Loucy (cell line): ENCODE measurements at regions not wholly inside any gene's neighbourhood (a gene's known extent, or its start where the extent isn't known, plus 50 kb on each side); places are given as distances from the start of the nearest gene placed in this dataset.
"Not testable (repeated sequence)": the region's sequence is repeated elsewhere in the genome, so short reads cannot be mapped to it uniquely, and the experiment has no call there.

Experiments used
- H2AFZ ChIP-seq: fragments of 200-600 bp; sonication (generic); 2 replicates; pipeline ENCODE4 v1.6.0; 2016; ENCODE audit warnings: antibody characterized with exemption, mild to moderate bottlenecking, low read length, moderate library complexity
- H3F3A ChIP-seq: fragments of 200-600 bp; 2 replicates; pipeline ENCODE4 v1.6.0; 2016; ENCODE audit warnings: antibody characterized with exemption, low read depth, mild to moderate bottlenecking
- H3K27me3 ChIP-seq: fragments of 200-600 bp; sonication (generic); 2 replicates; pipeline ENCODE4 v1.6.1; 2014; ENCODE audit warnings: low read length, mild to moderate bottlenecking; ENCODE audit not compliant: insufficient read depth, poor library complexity, severe bottlenecking
- H3K36me3 ChIP-seq: fragments of 200-600 bp; sonication (generic); 2 replicates; pipeline ENCODE4 v1.6.1; 2016; ENCODE audit warnings: low read length; ENCODE audit not compliant: insufficient read depth
- H3K4me1 ChIP-seq: fragments of 200-600 bp; sonication (generic); 2 replicates; pipeline ENCODE4 v1.5.1; 2014; ENCODE audit warnings: low read length, mild to moderate bottlenecking; ENCODE audit not compliant: insufficient read depth, poor library complexity, severe bottlenecking
- H3K4me2 ChIP-seq: fragments of 200-600 bp; sonication (generic); 2 replicates; pipeline ENCODE4 v1.6.0; 2014; ENCODE audit warnings: antibody characterized with exemption, low read length, low read depth, mild to moderate bottlenecking; ENCODE audit not compliant: poor library complexity, severe bottlenecking
- H3K4me3 ChIP-seq: fragments of 200-600 bp; sonication (generic); 2 replicates; pipeline ENCODE4 v1.5.1; 2014; ENCODE audit warnings: low read length, mild to moderate bottlenecking, mixed read lengths; ENCODE audit not compliant: poor library complexity, severe bottlenecking
- H3K79me2 ChIP-seq: fragments of 200-600 bp; sonication (generic); 2 replicates; pipeline ENCODE4 v1.6.1; 2014; ENCODE audit warnings: low read length; ENCODE audit not compliant: insufficient read depth
- H3K9ac ChIP-seq: fragments of 200-600 bp; sonication (generic); 2 replicates; pipeline ENCODE4 v1.6.0; 2014; ENCODE audit warnings: mild to moderate bottlenecking, low read depth, low read length, moderate library complexity; ENCODE audit not compliant: poor library complexity, severe bottlenecking
- H3K9me2 ChIP-seq: fragments of 200-600 bp; sonication (generic); replicated peaks from 2 replicates; pipeline ENCODE4 v1.6.1; 2016; ENCODE audit warnings: low read depth, low read length, mixed read lengths
- H3K9me3 ChIP-seq: fragments of 200-600 bp; sonication (generic); 2 replicates; pipeline ENCODE4 v1.6.1; 2014; ENCODE audit warnings: mild to moderate bottlenecking, antibody characterized with exemption, low read length, low read depth; ENCODE audit not compliant: insufficient read depth
- H4K20me1 ChIP-seq: fragments of 200-600 bp; sonication (generic); 2 replicates; pipeline ENCODE4 v1.6.0; 2014; ENCODE audit warnings: antibody characterized with exemption, low read length, mild to moderate bottlenecking; ENCODE audit not compliant: insufficient read depth, poor library complexity, severe bottlenecking
- EZH2phosphoT487 ChIP-seq: fragments of 200-600 bp; IDR thresholded peaks from 2 replicates; pipeline ENCODE4 v1.6.1; 2018; ENCODE audit warnings: antibody characterized with exemption, mild to moderate bottlenecking, moderate library complexity, borderline replicate concordance
- TF ChIP-seq, protein P1 (sequence below): fragments of 200-600 bp; sonication (generic); conservative IDR thresholded peaks from 2 replicates; pipeline ENCODE4 v1.5.1; 2014; ENCODE audit warnings: mild to moderate bottlenecking, antibody characterized with exemption, low read length

DNA sequence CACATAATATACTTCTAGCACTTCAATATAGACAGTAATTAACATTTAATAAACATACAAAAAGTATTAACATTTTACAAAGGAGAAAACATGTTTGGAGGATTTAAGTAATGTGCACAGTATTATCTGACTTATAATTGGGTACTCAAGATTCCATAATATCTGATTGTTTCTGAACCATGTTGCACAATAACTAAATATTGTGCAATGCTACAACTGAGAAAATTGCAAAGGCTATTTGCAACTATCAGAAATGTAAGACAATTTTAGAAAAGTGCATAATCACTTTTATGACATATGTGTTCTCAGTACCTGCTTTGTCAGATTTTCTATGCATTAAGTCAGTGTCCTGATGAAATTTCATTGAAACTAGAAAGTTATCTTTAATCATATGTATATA, 934.6 kb downstream of the SOCS6 start:
- Histone ChIP-seq H3K27me3 (no peaks in the 10 kb centered on the region), H3K9me2 (no peaks in the 10 kb centered on the region), H3K36me3 (no peaks in the 10 kb centered on the region), H2AFZ (no peak overlapping the region), H3F3A (no peaks in the 10 kb centered on the region), H4K20me1 (no peaks in the 10 kb centered on the region), H3K4me1 (no peaks in the 10 kb centered on the region), H3K4me3 (no peak overlapping the region), H3K4me2 (no peak overlapping the region), H3K9ac (no peak overlapping the region), H3K79me2 (no peaks in the 10 kb centered on the region), H3K9me3 (no peaks in the 10 kb centered on the region)
- TF ChIP-seq, protein P1, sequence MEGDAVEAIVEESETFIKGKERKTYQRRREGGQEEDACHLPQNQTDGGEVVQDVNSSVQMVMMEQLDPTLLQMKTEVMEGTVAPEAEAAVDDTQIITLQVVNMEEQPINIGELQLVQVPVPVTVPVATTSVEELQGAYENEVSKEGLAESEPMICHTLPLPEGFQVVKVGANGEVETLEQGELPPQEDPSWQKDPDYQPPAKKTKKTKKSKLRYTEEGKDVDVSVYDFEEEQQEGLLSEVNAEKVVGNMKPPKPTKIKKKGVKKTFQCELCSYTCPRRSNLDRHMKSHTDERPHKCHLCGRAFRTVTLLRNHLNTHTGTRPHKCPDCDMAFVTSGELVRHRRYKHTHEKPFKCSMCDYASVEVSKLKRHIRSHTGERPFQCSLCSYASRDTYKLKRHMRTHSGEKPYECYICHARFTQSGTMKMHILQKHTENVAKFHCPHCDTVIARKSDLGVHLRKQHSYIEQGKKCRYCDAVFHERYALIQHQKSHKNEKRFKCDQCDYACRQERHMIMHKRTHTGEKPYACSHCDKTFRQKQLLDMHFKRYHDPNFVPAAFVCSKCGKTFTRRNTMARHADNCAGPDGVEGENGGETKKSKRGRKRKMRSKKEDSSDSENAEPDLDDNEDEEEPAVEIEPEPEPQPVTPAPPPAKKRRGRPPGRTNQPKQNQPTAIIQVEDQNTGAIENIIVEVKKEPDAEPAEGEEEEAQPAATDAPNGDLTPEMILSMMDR, result no peak
- no peak for TF ChIP-seq EZH2phosphoT487

DNA sequence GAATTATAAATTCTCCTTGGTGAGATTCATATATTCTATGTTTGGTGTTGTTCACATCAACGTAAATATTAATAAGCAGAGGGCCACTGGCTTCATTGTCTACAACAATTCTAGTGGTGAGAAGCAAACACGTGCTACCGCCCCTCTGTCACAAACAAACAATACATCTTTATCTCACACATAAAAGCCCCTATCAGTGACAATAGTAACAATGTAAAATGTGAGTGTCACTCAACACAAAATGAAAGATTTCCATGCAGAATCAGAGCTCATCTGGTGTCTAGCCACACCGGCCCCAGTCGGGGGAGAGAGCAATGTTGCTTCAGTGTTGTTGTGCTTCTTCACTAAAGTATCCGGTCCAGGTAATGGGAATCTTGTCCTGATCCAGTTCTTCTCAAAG, 932.6 kb downstream of the SOCS6 start:
- no peak overlapping the region for H2AFZ ChIP-seq
- H3K36me3 ChIP-seq, result no peaks in the 10 kb centered on the region
- no peaks in the 10 kb centered on the region for H3F3A ChIP-seq
- TF ChIP-seq, protein P1, result no peak
- no peak for TF ChIP-seq EZH2phosphoT487
- no peak overlapping the region for H3K4me3 ChIP-seq
- H3K9me2 ChIP-seq, result no peaks in the 10 kb centered on the region
- no peaks in the 10 kb centered on the region for H3K79me2 ChIP-seq
- no peak overlapping the region for H3K4me2 ChIP-seq
- H3K9me3 ChIP-seq, result no peaks in the 10 kb centered on the region
- no peaks in the 10 kb centered on the region for H3K4me1 ChIP-seq
- H3K9ac ChIP-seq, result no peak overlapping the region
- H3K27me3 ChIP-seq, result no peaks in the 10 kb centered on the region
- no peaks in the 10 kb centered on the region for H4K20me1 ChIP-seq

- H3K9me2 ChIP-seq, H2AFZ ChIP-seq, H3K36me3 ChIP-seq, H3K4me3 ChIP-seq, H3F3A ChIP-seq, H4K20me1 ChIP-seq, H3K79me2 ChIP-seq, H3K4me2 ChIP-seq, H3K27me3 ChIP-seq, H3K4me1 ChIP-seq, H3K9ac ChIP-seq, H3K9me3 ChIP-seq: not testable (repeated sequence)
These were observed 923.9 kb downstream of the SOCS6 start for GRCh38 chr18:71212739-71213138.

DNA sequence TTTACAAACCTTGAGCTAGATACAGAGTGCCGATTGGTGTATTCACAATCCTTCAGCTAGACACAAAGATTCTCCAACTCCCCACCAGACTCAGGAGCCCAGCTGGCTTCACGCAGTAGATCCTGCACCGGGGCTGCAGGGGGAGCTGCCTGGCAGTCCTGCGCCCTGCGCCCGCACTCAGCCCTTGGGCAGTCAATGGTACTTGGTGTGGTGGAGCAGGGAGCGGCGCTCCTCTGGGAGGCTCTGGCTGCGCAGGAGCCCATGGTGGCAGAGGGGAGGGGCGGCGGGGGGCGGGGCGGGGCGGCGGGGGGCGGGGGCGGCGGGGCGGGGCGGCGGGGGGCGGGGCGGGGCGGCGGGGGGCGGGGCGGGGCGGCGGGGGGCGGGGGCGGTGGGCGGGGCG, 923.4 kb downstream of the SOCS6 start:
- no peaks in the 10 kb centered on the region for H4K20me1 ChIP-seq
- no peaks in the 10 kb centered on the region for H3K4me1 ChIP-seq
- no peaks in the 10 kb centered on the region for H3K9me2 ChIP-seq
- no peaks in the 10 kb centered on the region for H3K36me3 ChIP-seq
- no peaks in the 10 kb centered on the region for H3K27me3 ChIP-seq
- no peaks in the 10 kb centered on the region for H3F3A ChIP-seq
- H3K9ac ChIP-seq, result no peak overlapping the region
- TF ChIP-seq EZH2phosphoT487, result no peak
- TF ChIP-seq, protein P1, result no peak
- H3K9me3 ChIP-seq, result no peaks in the 10 kb centered on the region
- H2AFZ ChIP-seq, result no peak overlapping the region
- no peaks in the 10 kb centered on the region for H3K79me2 ChIP-seq
- no peak overlapping the region for H3K4me3 ChIP-seq
- no peak overlapping the region for H3K4me2 ChIP-seq
